ENCODE measurements at regions not wholly inside any gene's neighbourhood (a gene's known extent, or its start where the extent isn't known, plus 50 kb on each side); places are given as distances from the start of the nearest gene placed in this dataset.
A peak's percentile ranks its signal among the peaks of the same experiment; 100 is the strongest.

DNA sequence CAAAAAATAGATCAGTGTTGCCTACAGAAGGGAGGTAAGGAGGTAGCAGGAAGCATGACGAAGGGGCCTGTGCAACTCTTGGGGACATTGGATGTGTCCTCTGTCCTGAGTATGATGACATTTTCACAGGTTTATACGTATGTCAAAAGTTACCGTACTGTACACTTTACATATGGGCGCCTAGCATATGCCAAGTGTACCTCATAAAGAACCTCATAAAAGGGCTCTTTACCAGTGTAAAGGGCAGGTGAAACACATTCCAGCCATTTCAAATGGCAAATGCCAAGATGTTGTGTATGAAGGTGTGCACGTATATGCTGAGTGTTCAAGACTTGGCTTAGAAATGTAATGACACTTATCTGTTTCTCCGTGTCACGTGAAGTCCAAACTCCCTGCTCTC lies 573.4 kb downstream of the EFNB2 start:
- no peak for DNase-seq

DNA sequence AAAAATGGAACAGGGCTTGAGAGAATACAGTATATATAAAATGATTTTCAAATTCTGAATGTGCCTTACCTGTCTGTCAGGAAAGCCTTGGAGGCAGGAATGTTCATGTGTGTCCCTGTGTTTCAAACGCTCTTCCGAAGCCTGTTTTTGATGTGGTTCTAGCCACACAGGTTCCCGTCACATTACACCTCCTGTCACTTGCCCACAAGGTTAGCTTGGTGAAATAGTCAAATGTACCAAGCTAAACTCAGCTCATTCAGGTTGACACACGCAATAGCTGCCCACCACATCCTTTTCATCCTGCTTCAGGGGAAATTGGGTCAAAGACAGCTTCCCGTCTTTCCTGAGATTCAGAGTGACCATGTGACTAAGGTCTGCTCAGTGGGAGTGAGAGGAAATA lies 574.0 kb downstream of the EFNB2 start:
- DNase-seq, result no peak

DNA sequence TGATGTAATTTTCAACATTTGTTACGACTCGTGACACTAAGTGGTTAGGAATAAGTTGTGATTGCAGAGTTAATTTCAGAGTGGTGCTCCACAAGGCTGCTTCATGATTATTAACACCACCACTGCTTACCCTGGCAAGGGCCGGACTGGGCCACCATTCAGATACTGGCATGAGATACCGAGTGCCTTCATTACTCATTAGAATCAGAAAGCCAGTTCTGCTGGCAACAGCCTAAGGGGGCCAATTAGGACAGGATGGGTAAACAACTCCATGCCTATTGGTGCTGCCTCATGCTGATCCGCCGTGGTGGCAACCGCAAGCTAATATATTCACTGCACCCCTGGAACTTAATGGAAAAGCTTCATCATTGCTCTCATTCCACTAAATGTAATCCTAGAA lies 575.1 kb downstream of the EFNB2 start:
- no peak for DNase-seq

GRCh38 chr13:105959876-105960275 lies 575.6 kb downstream of the EFNB2 start:
- DNase-seq, result no peak

GRCh38 chr13:105957769-105958438 lies 577.6 kb downstream of the EFNB2 start:
- no peak for DNase-seq

- no peak for DNase-seq
Measured at GRCh38 chr13:105956921-105957320, 578.5 kb downstream of the EFNB2 start.

DNA sequence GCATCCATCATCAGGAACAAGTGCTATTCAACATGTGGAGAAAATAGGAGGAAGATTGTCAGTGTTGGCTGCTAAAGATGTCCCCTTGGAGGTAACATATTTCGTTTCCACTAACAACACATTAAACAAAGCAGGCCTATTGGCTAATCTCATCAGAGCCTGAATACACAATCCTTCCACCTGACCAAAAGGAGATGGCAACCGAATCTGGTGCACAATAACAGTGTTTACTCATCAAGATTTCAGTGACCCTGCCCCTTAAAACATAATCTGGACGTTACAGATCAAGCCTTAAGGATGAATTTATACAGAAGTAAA lies 582.5 kb downstream of the EFNB2 start:
- no peak for DNase-seq

DNA sequence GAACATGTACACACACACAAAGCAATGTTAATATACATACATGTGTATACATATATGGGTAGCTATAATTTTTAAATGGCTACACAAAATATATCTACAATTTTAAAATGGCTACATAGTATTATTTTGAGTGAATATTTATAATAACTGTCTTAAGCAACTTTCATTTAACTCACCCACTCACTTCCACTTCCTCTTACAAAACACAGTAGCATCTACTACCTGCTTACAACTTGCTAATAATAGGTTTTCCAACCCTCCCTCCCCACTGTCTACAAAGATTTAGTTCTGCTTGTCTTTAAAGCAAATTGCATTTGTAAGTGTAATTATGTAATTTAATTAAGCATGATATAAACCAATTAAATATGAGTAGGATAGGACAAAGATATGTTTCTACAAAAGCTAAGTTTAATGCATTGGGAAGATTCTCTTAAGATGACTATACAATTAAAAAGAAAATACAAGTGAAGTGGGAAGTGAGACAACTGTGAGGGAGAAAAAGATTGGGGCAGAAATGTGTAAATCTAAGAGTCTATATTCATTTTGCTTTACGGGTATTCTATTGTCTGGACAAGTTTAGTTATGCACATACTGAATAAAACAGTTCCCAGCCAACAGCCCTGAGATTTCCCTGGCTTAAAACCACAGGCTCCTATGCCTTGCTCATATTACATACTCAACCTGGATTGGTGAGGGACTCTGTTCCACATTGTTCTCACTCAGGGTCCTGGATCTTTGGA lies 583.1 kb downstream of the EFNB2 start:
- no peak for DNase-seq

DNA sequence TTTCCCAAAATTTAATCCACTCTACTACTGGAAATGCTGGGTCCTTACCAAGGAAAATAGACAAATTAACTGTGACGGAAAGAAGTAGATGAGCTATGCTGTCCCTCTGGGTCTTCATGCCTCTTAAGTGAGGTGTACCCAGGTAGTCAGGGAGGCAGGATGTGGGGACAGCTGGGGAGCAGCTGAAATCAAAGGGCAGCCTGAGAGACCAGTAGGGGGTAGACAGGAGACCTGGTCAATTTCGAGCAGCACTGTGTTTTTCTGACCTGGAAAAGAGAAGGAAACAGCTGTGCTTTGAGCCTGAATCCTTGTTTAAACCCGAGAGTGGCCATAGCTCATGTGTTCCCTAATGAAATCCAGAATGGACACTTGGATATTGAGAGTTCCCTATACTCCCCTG lies 587.3 kb downstream of the EFNB2 start:
- no peak for DNase-seq

- DNase-seq, result no peak
Measured at GRCh38 chr13:105940882-105941281, 594.6 kb downstream of the EFNB2 start.

- DNase-seq, result no peak
Measured at GRCh38 chr13:105937451-105937850, 598.0 kb downstream of the EFNB2 start.

DNA sequence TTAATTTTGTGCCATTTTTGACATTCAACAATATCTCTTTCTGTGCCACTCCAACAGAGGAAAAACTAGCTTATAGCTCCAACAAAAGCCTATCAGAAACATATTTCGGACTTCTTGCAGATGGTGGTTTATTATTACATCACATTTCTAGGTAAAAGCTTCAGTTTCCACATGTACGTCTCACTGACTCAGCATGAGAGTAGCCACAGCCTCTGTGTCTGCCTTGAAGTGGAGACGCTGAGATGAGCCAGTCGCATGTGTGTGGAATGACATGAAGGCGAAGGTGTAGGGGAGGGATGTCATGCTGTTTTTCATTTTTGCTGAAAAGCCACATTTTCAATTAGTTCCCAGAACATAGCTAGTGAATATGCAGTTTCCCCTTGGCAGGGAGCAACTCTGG lies 598.6 kb downstream of the EFNB2 start:
- no peak for DNase-seq

DNA sequence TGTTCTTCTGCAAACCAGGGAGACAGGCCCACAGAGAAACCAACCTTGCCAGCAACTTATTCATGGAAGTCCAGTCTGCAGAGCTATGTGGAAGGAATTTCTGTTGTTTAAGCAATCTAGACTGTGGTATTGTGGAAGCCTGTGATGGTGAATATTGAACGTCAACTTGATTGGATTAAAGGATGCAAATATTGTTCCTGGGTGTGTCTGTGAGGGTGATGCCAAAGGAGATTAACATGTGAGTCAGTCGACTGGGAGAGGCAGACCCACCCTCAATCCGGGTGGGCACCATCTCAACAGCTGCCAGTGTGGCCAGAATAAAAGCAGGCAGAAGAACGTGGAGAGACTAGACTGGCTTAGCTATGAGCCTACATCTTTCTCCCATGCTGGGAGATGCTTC lies 606.0 kb downstream of the EFNB2 start:
- no peak for DNase-seq

GRCh38 chr13:105928901-105929300 lies 606.6 kb downstream of the EFNB2 start:
- no peak for DNase-seq

DNA sequence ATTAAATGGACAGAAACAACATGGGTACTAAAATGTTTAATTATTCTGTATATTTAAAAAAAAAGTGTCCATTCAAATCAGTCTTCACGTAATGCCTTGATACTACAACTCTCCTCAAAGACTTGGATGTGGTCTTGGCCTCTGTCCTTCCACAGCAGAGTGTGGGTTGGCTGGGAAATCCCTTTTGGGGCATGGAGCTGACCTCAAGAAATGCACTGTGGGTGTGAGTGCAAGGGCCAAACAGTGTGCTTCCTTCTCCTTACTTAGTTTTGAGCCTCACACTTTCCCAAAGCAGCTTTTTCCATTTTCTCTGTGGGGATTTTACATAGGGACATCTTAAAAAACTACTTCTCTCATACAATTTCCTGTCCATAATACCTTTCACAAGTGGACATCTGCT lies 607.4 kb downstream of the EFNB2 start:
- DNase-seq, result no peak

- no peak for DNase-seq
Measured at GRCh38 chr13:105925496-105925895, 610.0 kb downstream of the EFNB2 start.

DNA sequence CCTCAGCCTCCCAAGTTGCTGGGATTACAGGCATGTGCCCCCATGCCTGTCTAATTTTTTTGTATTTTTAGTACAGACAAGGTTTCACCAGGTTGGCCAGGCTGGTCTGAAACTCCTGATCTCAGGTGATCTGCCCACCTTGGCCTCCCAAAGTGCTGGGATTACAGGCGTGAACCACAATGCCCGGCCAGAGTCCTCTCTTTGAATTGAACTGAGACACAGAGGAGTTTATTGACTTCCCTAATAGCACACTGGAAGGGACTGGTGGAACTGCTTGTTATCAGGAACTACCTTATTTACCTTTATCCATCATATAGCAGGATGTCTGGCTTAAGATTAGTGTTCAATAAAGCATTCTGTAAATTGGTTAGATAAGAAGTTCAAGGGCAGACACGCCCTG lies 613.8 kb downstream of the EFNB2 start:
- no peak for DNase-seq

- peak; percentile 30 for DNase-seq
Measured at GRCh38 chr13:105920370-105920769, 615.1 kb downstream of the EFNB2 start.

DNA sequence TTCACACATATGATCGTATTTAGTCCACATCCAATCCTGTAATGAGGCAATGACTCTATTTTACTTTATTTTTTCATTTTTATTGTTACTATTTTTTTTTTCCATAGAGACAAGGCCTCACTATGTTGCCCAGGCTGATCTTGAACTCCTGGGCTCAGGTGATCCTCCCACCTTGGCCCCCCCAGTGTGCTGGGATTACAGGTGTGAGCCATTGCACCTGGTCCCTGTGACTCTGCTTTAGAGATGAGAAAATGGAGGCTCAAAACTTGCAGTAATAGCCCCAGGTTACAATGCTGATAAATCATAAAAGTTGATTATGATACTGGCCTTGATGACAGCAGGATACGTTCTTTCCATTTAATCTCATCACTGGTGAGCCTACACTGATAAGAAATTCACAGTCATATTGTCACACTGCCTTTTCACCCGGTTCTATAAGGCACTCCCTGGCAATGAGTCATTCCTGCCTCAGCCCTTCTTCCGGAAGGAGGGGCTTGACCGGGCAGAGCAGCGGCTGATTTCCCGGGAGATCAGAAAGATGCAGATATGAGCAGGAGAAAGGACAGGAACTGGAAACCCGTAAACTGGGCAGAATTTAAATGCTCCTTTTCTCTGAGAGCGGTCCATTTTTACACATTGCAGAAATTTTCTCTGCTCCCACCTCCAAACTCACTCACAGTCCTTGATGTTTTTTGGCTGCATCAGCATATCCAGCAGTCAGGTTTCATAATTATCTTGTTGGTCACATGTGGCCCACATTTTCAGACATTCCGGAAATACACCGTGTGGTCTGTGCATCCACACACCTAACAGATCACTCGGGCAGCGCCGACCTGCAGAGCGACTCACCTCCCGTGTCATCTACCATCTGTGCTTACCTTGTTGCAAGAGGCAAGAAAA lies 616.4 kb downstream of the EFNB2 start:
- no peak for DNase-seq

DNA sequence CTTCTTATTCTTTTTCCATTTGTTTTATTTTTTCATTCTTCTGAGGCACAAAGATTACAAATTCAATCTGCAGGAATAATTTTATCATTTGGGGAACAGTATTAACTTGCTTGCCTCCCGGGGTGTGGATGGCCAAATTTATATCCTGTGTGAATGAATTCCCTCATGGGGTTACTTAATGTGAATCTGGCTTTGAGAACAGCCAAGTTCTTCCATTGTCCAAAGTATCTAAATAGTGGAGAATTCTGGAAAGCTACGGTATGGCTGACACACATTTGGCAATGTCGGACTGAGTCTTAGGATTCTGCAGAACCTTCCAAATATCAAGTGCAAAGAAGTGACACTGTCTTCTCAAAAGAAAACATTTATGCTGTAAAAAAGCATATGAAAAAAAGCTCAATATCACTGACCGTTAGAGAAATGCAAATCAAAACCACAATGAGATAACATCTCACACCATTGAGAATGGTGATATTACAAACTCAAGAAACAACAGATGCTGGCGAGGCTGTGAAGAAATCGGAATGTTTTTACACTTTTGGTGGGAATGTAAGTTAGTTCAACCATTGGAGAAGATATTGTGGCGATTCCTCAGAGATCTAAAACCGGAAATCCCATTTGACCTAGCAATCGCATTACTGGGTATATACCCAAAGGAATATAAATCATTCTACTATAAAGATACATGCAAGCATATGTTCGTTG lies 620.2 kb downstream of the EFNB2 start:
- no peak for DNase-seq

- DNase-seq, result no peak
Measured at GRCh38 chr13:105914291-105915036, 621.0 kb downstream of the EFNB2 start.

GRCh38 chr13:105908586-105908985 lies 626.9 kb downstream of the EFNB2 start:
- no peak for DNase-seq
